GM23338 (cell line): ENCODE measurements at regions not wholly inside any gene's neighbourhood (a gene's known extent, or its start where the extent isn't known, plus 50 kb on each side); places are given as distances from the start of the nearest gene placed in this dataset.

Experiments used
- CTCF ChIP-seq, 2 experiments: fragments of 200-600 bp in 1 of 2; sonication (generic) in 1 of 2; conservative IDR thresholded peaks; 2 replicates each; pipeline versions ENCODE4 v1.5.1 to v1.6.1; 2016 to 2017; ENCODE audit warnings: antibody characterized with exemption in 2 of 2, low read depth in 2 of 2, mild to moderate bottlenecking in 2 of 2, moderate library complexity in 1 of 2
- EZH2 ChIP-seq: fragments of 200-600 bp; sonication (generic); IDR thresholded peaks from one replicate; pipeline ENCODE4 v1.8.0; 2017; ENCODE audit warnings: antibody characterized with exemption, mild to moderate bottlenecking, low read depth; ENCODE audit not compliant: unreplicated experiment
- EZH2phosphoT487 ChIP-seq: fragments of 200-600 bp; sonication (generic); IDR thresholded peaks from one replicate; pipeline ENCODE4 v1.8.1; 2018; ENCODE audit warnings: antibody characterized with exemption; ENCODE audit not compliant: unreplicated experiment
- JUNB ChIP-seq: IDR thresholded peaks from one replicate; pipeline ENCODE4 v1.6.1; 2016; ENCODE audit warnings: antibody characterized with exemption; ENCODE audit not compliant: unreplicated experiment
- POLR2AphosphoS5 ChIP-seq: IDR thresholded peaks from 2 replicates; pipeline ENCODE4 v1.6.1; 2016; ENCODE audit warnings: antibody characterized with exemption, low read depth
- REST ChIP-seq: IDR thresholded peaks from one replicate; pipeline ENCODE4 v1.6.1; 2018; ENCODE audit warnings: antibody characterized with exemption; ENCODE audit not compliant: unreplicated experiment

GRCh38 chr12:114776731-114777442 lies 92.9 kb upstream of the TBX3 start:
- TF ChIP-seq CTCF (conservative IDR thresholded peaks at IDR 0.05; ENCODE audit: low read depth in 2 of 2) (no peak), EZH2 (no peak), EZH2phosphoT487 (no peak), REST (no peak), JUNB (no peak), POLR2AphosphoS5 (no peak)
